SK-N-MC (cell line): ENCODE measurements at regions not wholly inside any gene's neighbourhood (a gene's known extent, or its start where the extent isn't known, plus 50 kb on each side); places are given as distances from the start of the nearest gene placed in this dataset.

Experiments
- EZH2 ChIP-seq: fragments of 200-600 bp; sonication (generic); IDR thresholded peaks from one replicate; pipeline ENCODE4 v1.6.1; 2017; ENCODE audit warnings: antibody characterized with exemption
- POLR2AphosphoS5 ChIP-seq: IDR thresholded peaks from 2 replicates; pipeline ENCODE4 v1.6.1; 2012; ENCODE audit warnings: mild to moderate bottlenecking, low read depth, low read length, borderline replicate concordance

- TF ChIP-seq POLR2AphosphoS5 (no peak), EZH2 (no peak)
Measured at GRCh38 chr7:113483657-113484056, 365.3 kb upstream of the SMIM30 start.
